GM18511 (cell line): ENCODE measurements at regions not wholly inside any gene's neighbourhood (a gene's known extent, or its start where the extent isn't known, plus 50 kb on each side); places are given as distances from the start of the nearest gene placed in this dataset.

Experiments
- ATAC-seq: cut with Tn5 transposase; IDR thresholded peaks from one replicate; pipeline ENCODE4 v1.9.1; 2021; ENCODE audit warnings: mild to moderate bottlenecking, moderate library complexity; ENCODE audit not compliant: unreplicated experiment

DNA sequence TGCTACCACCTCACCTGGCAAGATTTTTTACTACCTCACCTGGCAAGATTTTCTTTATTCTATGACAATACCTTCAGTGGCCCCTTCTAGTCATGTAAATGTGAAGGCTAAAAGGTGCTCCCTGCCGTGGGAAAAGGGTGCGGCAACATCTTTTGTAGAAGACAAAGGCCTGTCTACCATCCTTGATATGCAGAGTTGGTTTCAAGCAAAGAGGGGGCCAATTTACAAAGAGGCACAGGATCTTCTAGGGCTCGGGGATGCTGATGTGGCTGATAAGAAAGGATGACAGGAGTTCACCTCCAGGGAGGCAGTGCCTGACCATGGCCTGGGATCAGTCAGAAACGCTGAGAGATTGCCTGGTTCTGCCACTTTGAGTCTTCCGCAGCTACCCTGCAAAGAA lies 165.4 kb upstream of the SLC1A4 start:
- no peak for ATAC-seq

GRCh38 chr2:64825831-64826491 lies 163.2 kb upstream of the SLC1A4 start:
- no peak for ATAC-seq

- no peak for ATAC-seq
Measured at GRCh38 chr2:64826703-64827102, 162.5 kb upstream of the SLC1A4 start.

- no peak for ATAC-seq
Measured at GRCh38 chr2:64828261-64828660, 160.9 kb upstream of the SLC1A4 start.

GRCh38 chr2:64829525-64829924 lies 159.7 kb upstream of the SLC1A4 start:
- no peak for ATAC-seq

- ATAC-seq, result peak; percentile 89
Measured at GRCh38 chr2:64831134-64831976, 157.8 kb upstream of the SLC1A4 start.

- no peak for ATAC-seq
Measured at GRCh38 chr2:64831977-64832328, 157.2 kb upstream of the SLC1A4 start.

DNA sequence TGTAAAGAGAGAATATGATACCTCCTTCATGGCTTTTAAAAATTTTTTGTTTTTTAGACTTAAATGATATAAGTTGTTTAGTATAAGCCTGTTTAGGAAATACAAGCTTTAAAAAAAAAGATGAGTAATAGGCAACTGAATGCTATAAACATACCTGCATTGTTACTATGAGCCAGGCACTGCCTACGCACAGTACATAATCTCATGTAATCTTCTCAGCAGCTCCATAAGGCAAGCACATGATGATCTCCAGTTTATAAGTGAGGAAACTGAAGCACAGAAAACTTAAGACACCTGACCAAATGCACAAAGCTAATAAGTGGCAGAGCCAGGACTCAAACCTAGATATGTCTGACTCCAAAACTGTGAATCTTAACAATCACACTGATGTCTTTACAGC lies 156.3 kb upstream of the SLC1A4 start:
- ATAC-seq, result no peak

- no peak for ATAC-seq
Measured at GRCh38 chr2:64836566-64836965, 152.6 kb upstream of the SLC1A4 start.

DNA sequence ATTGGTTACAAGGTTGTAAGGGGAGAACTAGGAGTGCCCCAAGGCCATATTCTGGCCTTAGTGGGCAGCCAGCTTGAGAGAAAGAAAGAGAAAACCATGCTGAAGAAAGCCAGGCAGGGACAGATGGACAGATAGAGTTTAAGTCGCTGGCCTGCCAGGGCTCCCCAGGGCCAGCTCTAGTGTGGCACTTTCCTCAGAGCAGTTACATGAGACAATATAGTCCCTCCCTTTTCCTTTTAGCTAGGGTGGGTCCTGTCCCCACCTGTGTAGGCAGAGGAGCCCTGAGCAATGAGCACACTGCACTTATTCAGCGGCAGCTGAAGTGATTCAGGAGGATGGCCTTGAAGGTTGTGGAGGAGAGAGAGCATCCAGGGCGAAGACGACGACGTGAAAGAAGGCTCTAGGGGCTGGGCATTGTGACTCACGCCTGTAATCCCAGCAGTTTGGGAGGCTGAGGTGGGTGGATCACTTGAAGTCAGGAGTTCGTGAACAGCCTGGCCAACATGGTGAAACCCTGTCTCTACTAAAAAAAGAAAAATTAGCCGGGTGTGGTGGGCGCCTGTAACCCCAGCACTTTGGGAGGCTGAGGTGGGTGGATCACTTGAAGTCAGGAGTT lies 152.0 kb upstream of the SLC1A4 start:
- no peak for ATAC-seq

DNA sequence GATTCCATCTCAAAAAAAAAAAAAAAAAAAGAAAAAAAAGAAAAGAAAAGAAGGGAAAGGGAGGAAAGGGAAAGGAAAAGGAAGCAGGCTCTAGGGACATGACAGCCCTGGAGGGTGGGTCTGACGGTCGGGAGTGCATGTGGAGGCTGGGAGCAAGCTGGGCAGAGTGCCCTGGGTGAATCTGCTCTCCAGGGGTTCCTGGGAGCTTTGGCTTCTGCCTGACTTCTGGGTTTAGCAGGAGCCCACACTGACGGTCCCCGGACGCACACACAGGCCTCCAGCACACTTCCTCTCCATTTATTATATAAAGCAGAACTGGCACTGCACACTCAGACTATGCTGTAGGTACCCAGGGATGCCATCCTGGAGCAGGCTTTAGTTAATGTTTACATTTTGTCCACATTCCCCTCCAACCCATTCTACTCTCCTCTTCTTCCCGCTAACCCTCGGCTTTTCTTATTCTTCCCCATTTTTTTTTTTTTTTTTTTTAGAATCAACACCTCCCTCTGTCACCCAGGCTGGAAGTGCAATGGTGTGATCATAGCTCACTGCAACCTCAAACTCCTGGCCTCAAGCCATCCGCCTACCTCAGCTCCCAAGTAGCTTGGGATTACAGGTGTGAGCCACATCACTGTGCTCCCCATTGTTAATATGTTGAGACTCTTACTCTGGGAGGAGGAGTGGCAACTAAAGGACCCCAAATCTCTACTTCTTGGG lies 151.1 kb upstream of the SLC1A4 start:
- no peak for ATAC-seq

DNA sequence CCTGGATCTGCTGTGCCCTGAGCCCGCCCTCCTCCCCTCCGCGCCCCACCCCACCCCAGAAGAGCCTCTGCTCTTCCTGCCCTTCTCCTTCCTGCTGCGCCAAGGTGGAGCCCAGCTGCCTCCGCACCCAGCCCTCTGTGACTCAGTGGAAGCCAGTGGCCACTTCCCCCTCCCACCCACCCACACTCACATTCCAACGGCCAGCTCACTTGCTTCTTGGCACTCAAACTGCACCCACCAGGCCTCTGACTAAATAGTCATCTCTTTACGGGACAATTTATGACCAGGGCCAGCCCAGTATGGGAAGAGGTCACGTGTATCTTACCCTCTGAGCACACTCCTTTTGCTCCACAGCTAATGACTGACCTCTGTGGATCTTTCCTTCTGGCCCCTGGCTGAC lies 150.4 kb upstream of the SLC1A4 start:
- ATAC-seq, result no peak

DNA sequence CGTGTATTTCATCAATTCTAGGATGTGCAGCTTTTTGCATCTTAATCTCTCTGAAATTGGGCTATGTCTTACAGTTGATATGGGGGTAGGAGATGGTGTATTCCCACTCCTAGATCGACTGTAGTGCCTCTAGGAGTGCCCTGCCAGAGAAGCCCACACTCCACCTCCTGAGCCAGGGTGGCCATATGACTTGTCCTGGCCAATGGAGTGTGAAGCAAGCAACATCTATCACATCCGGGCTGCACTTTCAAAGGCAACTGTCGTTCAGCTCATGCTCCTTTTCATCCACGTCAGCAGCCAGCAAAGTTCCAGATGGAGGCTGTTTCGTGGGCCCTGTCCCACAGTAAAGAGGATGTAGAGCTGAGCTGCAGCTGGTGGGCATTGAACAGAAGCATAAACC lies 149.4 kb upstream of the SLC1A4 start:
- ATAC-seq, result peak; percentile 89

- ATAC-seq, result peak; percentile 4
Measured at GRCh38 chr2:64840426-64840881, 148.7 kb upstream of the SLC1A4 start.

GRCh38 chr2:64841461-64841860 lies 147.7 kb upstream of the SLC1A4 start:
- no peak for ATAC-seq

- ATAC-seq, result no peak
Measured at GRCh38 chr2:64842030-64842429, 147.2 kb upstream of the SLC1A4 start.

- ATAC-seq, result no peak
Measured at GRCh38 chr2:64844087-64844486, 145.1 kb upstream of the SLC1A4 start.

- ATAC-seq, result no peak
Measured at GRCh38 chr2:64845273-64845905, 143.8 kb upstream of the SLC1A4 start.

DNA sequence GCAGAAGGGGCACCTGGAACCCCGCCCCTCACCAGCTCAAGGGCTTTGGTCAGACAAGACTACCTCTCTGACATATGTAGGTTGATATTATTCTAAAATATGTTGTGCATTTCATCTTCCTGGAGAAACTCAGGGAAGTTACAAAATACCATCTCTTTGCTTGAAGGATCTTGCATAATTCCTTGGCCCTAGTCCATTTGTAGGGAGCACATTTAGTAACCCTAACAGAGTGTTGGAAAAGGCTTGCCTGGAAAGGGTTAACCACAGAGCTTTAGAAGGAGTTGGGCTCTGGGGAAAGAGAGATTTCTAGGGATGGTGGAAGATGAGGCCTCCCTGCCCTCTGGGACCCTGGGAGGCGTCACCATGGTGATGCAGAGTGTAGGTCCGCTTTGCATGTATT lies 143.0 kb upstream of the SLC1A4 start:
- ATAC-seq, result no peak

GRCh38 chr2:64847930-64848329 lies 141.3 kb upstream of the SLC1A4 start:
- ATAC-seq, result no peak

- ATAC-seq, result no peak
Measured at GRCh38 chr2:64848363-64848762, 140.8 kb upstream of the SLC1A4 start.
